GM12878 (cell line): ENCODE measurements at regions not wholly inside any gene's neighbourhood (a gene's known extent, or its start where the extent isn't known, plus 50 kb on each side); places are given as distances from the start of the nearest gene placed in this dataset.

Source experiments
- ATAC-seq: fragments of 200-7000 bp; cut with Tn5 transposase; 3 replicates; pipeline ENCODE4 v1.9.1; 2020; ENCODE audit warnings: mild to moderate bottlenecking, moderate library complexity
- BruUV-seq: library from RNA; stranded (reverse); fragments of 400-500 nt; replicated peaks from 2 replicates; lab custom pipeline; 2021; lab: Mats Ljungman, UMichigan
- CTCF ChIA-PET: fragments of 300-600 bp; sonication (Branson Sonifier 250); formaldehyde crosslinking; extraction: SDS; loops from one replicate; lab custom pipeline; 2021; ENCODE audit warnings: inconsistent platforms; lab: Yijun Ruan, JAX
- POLR2A ChIA-PET: fragments of 350-600 bp; formaldehyde crosslinking; extraction: SDS; loops from one replicate; lab custom pipeline; 2021; ENCODE audit warnings: inconsistent platforms; lab: Charles Lee
- RAD21 ChIA-PET: fragments of 300-600 bp; sonication (Branson Sonifier 250); formaldehyde crosslinking; loops from one replicate; lab custom pipeline; 2023; ENCODE audit warnings: antibody characterized with exemption; ENCODE audit not compliant: unreplicated experiment; lab: Charles Lee
- SMC1A ChIA-PET: fragments of 300-600 bp; sonication (Branson Sonifier 250); formaldehyde crosslinking; loops from one replicate; lab custom pipeline; 2023; ENCODE audit not compliant: unreplicated experiment, uncharacterized antibody; lab: Charles Lee
- DNase-seq: peaks from one replicate; pipeline ENCODE4 v3.0.0-alpha.2; 2011; ENCODE audit warnings: low read depth, low spot score
- FAIRE-seq: peaks from 3 replicates; lab custom pipeline; 2011; peaks lifted over from hg19 to GRCh38; lab: Jason Lieb, UNC
- H2AFZ ChIP-seq: 2 replicates; pipeline ENCODE4 v1.6.0; 2011; ENCODE audit warnings: low read depth, low read length, control low read depth; ENCODE audit not compliant: control insufficient read depth
- H3K27ac ChIP-seq: 2 replicates; pipeline ENCODE4 v1.5.1; 2011; ENCODE audit warnings: control low read depth; ENCODE audit not compliant: control insufficient read depth, insufficient read depth
- H3K27me3 ChIP-seq, 2 experiments: replicated peaks in 1 of 2; 2 replicates each; pipeline versions ENCODE4 v1.6.0 to v1.6.1; 2011; ENCODE audit warnings: low read length in 1 of 2; ENCODE audit not compliant: control insufficient read depth in 2 of 2, insufficient read depth in 2 of 2
- H3K36me3 ChIP-seq, 2 experiments: 2 replicates each; pipeline ENCODE4 v1.5.1; 2011; ENCODE audit warnings: low read length in 1 of 2; ENCODE audit not compliant: control insufficient read depth in 2 of 2, insufficient read depth in 2 of 2
- H3K4me1 ChIP-seq: 2 replicates; pipeline ENCODE4 v1.6.1; 2011; ENCODE audit warnings: mild to moderate bottlenecking, low read length, moderate library complexity, mixed read lengths; ENCODE audit not compliant: control insufficient read depth, insufficient read depth
- H3K4me2 ChIP-seq: 2 replicates; pipeline ENCODE4 v1.6.0; 2011; ENCODE audit warnings: control low read depth; ENCODE audit not compliant: control insufficient read depth, insufficient read depth
- H3K4me3 ChIP-seq: fragments of 200-600 bp; sonication (generic); 2 replicates; pipeline ENCODE4 v1.5.1; 2016
- H3K79me2 ChIP-seq: 2 replicates; pipeline ENCODE4 v1.6.0; 2011; ENCODE audit warnings: low read length; ENCODE audit not compliant: control insufficient read depth, insufficient read depth
- H3K9ac ChIP-seq: 2 replicates; pipeline ENCODE4 v1.8.0; 2011; ENCODE audit warnings: low read length, control low read depth, mixed read lengths; ENCODE audit not compliant: control insufficient read depth, insufficient read depth
- H3K9me3 ChIP-seq: replicated peaks from 3 replicates; pipeline ENCODE4 v1.5.1; 2011; ENCODE audit warnings: mild to moderate bottlenecking, low read length; ENCODE audit not compliant: control insufficient read depth, insufficient read depth
- H4K20me1 ChIP-seq: 2 replicates; pipeline ENCODE4 v1.6.0; 2011; ENCODE audit not compliant: control insufficient read depth, insufficient read depth
- ASH2L ChIP-seq: fragments of 300-600, 200-600 bp; sonication (generic); IDR thresholded peaks from 2 replicates; pipeline ENCODE4 v1.6.1; 2017; ENCODE audit warnings: low read depth, mild to moderate bottlenecking, borderline replicate concordance
- ATF2 ChIP-seq: IDR thresholded peaks from 2 replicates; pipeline ENCODE4 v1.6.1; 2012; ENCODE audit warnings: low read length, inconsistent platforms
- ATF7 ChIP-seq: fragments of 450-650 bp; IDR thresholded peaks from 2 replicates; pipeline ENCODE4 v1.6.1; 2016; ENCODE audit warnings: low read depth, mild to moderate bottlenecking
- CBX3 ChIP-seq: fragments of 200-600 bp; sonication (generic); IDR thresholded peaks from 2 replicates; pipeline ENCODE4 v1.6.1; 2016; ENCODE audit warnings: low read depth, borderline replicate concordance
- DPF2 ChIP-seq: fragments of 450-650 bp; IDR thresholded peaks from 2 replicates; pipeline ENCODE4 v1.6.1; 2017; ENCODE audit warnings: mild to moderate bottlenecking
- E4F1 ChIP-seq: fragments of 450-650 bp; IDR thresholded peaks from 2 replicates; pipeline ENCODE4 v1.6.1; 2018; ENCODE audit warnings: borderline replicate concordance, mild to moderate bottlenecking; ENCODE audit not compliant: partially characterized antibody
- MYB ChIP-seq: fragments of 150-350 bp; IDR thresholded peaks from 2 replicates; pipeline ENCODE4 v1.6.1; 2014; ENCODE audit warnings: mild to moderate bottlenecking, low read depth, low read length, borderline replicate concordance
- NRF1 ChIP-seq: conservative IDR thresholded peaks from 2 replicates; pipeline ENCODE4 v1.6.1; 2011; ENCODE audit warnings: mild to moderate bottlenecking, low read depth, low read length, improper control_type of control experiment
- PAX5 ChIP-seq: IDR thresholded peaks from 2 replicates; pipeline ENCODE4 v1.6.1; 2011; ENCODE audit warnings: low read depth, low read length, borderline replicate concordance
- PBX3 ChIP-seq: IDR thresholded peaks from 2 replicates; pipeline ENCODE4 v1.6.1; 2011; ENCODE audit warnings: mild to moderate bottlenecking, low read depth, low read length, moderate library complexity; ENCODE audit not compliant: insufficient replicate concordance
- RUNX3 ChIP-seq: IDR thresholded peaks from 2 replicates; pipeline ENCODE4 v1.6.1; 2012; ENCODE audit warnings: low read length, inconsistent platforms
- SIN3A ChIP-seq: IDR thresholded peaks from 2 replicates; pipeline ENCODE4 v1.6.1; 2012; ENCODE audit warnings: low read depth, low read length, improper control_type of control experiment
- SREBF2 ChIP-seq: IDR thresholded peaks from 2 replicates; pipeline ENCODE4 v1.6.1; 2012; ENCODE audit warnings: mild to moderate bottlenecking, low read length
- TBL1XR1 ChIP-seq: IDR thresholded peaks from 2 replicates; pipeline ENCODE4 v1.6.1; 2012; ENCODE audit warnings: low read depth, low read length, improper control_type of control experiment
- TCF7 ChIP-seq: IDR thresholded peaks from 2 replicates; pipeline ENCODE4 v1.6.1; 2014; ENCODE audit warnings: antibody characterized with exemption, borderline replicate concordance
- ZBTB40 ChIP-seq: fragments of 450-650 bp; IDR thresholded peaks from 2 replicates; pipeline ENCODE4 v1.6.1; 2016; ENCODE audit warnings: mild to moderate bottlenecking, moderate library complexity, borderline replicate concordance
- WGBS: methylation state at CpG from one replicate; pipeline ENCODE4 v1.1.6; 2016; ENCODE audit warnings: low lambda C conversion rate; ENCODE audit not compliant: insufficient replicate concordance, insufficient coverage; ENCODE audit errors: missing lambda C conversion rate; 5-methylcytosine and 5-hydroxymethylcytosine counted together
- in situ Hi-C: fragments of 300-500 bp; cut with MboI; formaldehyde crosslinking; loops from 9 replicates; pipeline ENCODE4 v1.14.3; 2018; ENCODE audit warnings: mixed read lengths
- intact Hi-C: fragments of 100-400 bp; cut with micrococcal nuclease; formaldehyde crosslinking; loops from one replicate; pipeline ENCODE4 v1.14.2; 2022; ENCODE audit not compliant: unreplicated experiment

GRCh38 chr22:49067504-49067903 is 760.2 kb downstream of the BRD1 start (continued):
- TF ChIP-seq E4F1 (no peak), SREBF2 (no peak), SIN3A (no peak), ZBTB40 (no peak), TBL1XR1 (no peak), RUNX3 (no peak), NRF1 (no peak)

GRCh38 chr22:49066619-49067018 is 761.1 kb downstream of the BRD1 start:
- SMC1A ChIA-PET: no interaction called here
- no peaks in the 10 kb centered on the region for H3K27me3 ChIP-seq
- intact Hi-C loops: no loop called here
- no peak overlapping the region for H3K4me3 ChIP-seq
- no peak overlapping the region for H3K27ac ChIP-seq
- no peaks in the 10 kb centered on the region for H3K79me2 ChIP-seq
- RAD21 ChIA-PET: no interaction called here
- DNase-seq (no peak), ATAC-seq (no peak), FAIRE-seq (no peak)
- no peaks in the 10 kb centered on the region for H3K36me3 ChIP-seq
- in situ Hi-C loops: loop anchor here (25.0 kb wide), 1 partner anchor 96 kb away; no protein-coding TSS in a partner anchor
- H3K4me1 ChIP-seq: no peaks in the 10 kb centered on the region
- CTCF ChIA-PET: no interaction called here
- no peak overlapping the region for H3K9ac ChIP-seq
- H2AFZ ChIP-seq: no peak overlapping the region
- BruUV-seq: no TSS peak
- H4K20me1 ChIP-seq: no peaks in the 10 kb centered on the region
- H3K4me2 ChIP-seq: no peak overlapping the region
- POLR2A ChIA-PET: no interaction called here
- no peaks in the 10 kb centered on the region; the same call in 2 of the 3 replicates for H3K9me3 ChIP-seq
- 48% methylated on average over 6 of the region's 9 CpGs for WGBS
- no peak for TF ChIP-seq PAX5
- no peak for TF ChIP-seq TCF7
- TF ChIP-seq PBX3: no peak
- no peak for TF ChIP-seq CBX3
- TF ChIP-seq DPF2: no peak
- TF ChIP-seq ATF2: no peak
- no peak for TF ChIP-seq MYB
- no peak for TF ChIP-seq SREBF2
- no peak for TF ChIP-seq ASH2L
- TF ChIP-seq ATF7: no peak
